ENCODE measurements at regions not wholly inside any gene's neighbourhood (a gene's known extent, or its start where the extent isn't known, plus 50 kb on each side); places are given as distances from the start of the nearest gene placed in this dataset.

- TF ChIP-seq CTCF (IDR thresholded peaks at IDR 0.05) (no peak), EZH2phosphoT487 (IDR thresholded peaks at IDR 0.05) (no peak), EZH2 (IDR thresholded peaks at IDR 0.05) (no peak)
Observed at GRCh38 chr20:5492937-5493336, 117.9 kb downstream of the GPCPD1 start.

All from neural progenitor cell (in vitro differentiated cells).